Endothelial cell of umbilical vein (primary cell): ENCODE measurements at regions not wholly inside any gene's neighbourhood (a gene's known extent, or its start where the extent isn't known, plus 50 kb on each side); places are given as distances from the start of the nearest gene placed in this dataset.

Experiments
- BruUV-seq: library from RNA; stranded (reverse); fragments of 400-500 nt; replicated peaks from 2 replicates; lab custom pipeline; 2021; lab: Mats Ljungman, UMichigan
- CTCF ChIA-PET: fragments of 300-600, 350-600 bp; sonication (Branson Sonifier 250); formaldehyde crosslinking; loops from one replicate; lab custom pipeline; 2021; ENCODE audit warnings: antibody characterized with exemption, inconsistent platforms; lab: Charles Lee
- POLR2A ChIA-PET: fragments of 300-600, 350-600 bp; sonication (Branson Sonifier 250); formaldehyde crosslinking; loops from one replicate; lab custom pipeline; 2021; ENCODE audit warnings: antibody characterized with exemption, inconsistent platforms; lab: Charles Lee
- DNase-seq: peaks from one replicate; pipeline ENCODE4 v3.0.0-alpha.2; 2011; ENCODE audit warnings: low read depth, low spot score
- FAIRE-seq: peaks from 2 replicates; lab custom pipeline; 2011; peaks lifted over from hg19 to GRCh38; lab: Jason Lieb, UNC
- H2AFZ ChIP-seq: 2 replicates; pipeline ENCODE4 v1.6.0; 2012; ENCODE audit warnings: low read depth, low read length, control low read depth, inconsistent platforms
- H3K27ac ChIP-seq: 2 replicates; pipeline ENCODE4 v1.5.1; 2011; ENCODE audit warnings: low read depth, mild to moderate bottlenecking, control low read depth, low read length, moderate library complexity; ENCODE audit not compliant: insufficient read depth
- H3K27me3 ChIP-seq, 2 experiments: 2 replicates each; pipeline versions ENCODE4 v1.6.0 to v1.6.1; 2011; ENCODE audit warnings: low read length in 2 of 2, mixed read lengths in 1 of 2; ENCODE audit not compliant: control insufficient read depth in 2 of 2, insufficient read depth in 2 of 2
- H3K36me3 ChIP-seq, 2 experiments: 2 replicates in 1 of 2; 3 replicates in 1 of 2; pipeline ENCODE4 v1.5.1; 2011; ENCODE audit warnings: low read length in 2 of 2, mild to moderate bottlenecking in 1 of 2, moderate library complexity in 1 of 2; ENCODE audit not compliant: control insufficient read depth in 2 of 2, insufficient read depth in 2 of 2; ENCODE audit errors: extremely low read depth in 1 of 2
- H3K4me1 ChIP-seq: 3 replicates; pipeline ENCODE4 v1.5.1; 2011; ENCODE audit warnings: mild to moderate bottlenecking, low read length; ENCODE audit not compliant: control insufficient read depth, insufficient read depth; ENCODE audit errors: extremely low read depth
- H3K4me2 ChIP-seq: 2 replicates; pipeline ENCODE4 v1.6.1; 2011; ENCODE audit warnings: low read length, control low read depth, mixed read lengths; ENCODE audit not compliant: insufficient read depth
- H3K4me3 ChIP-seq, 3 experiments: fragments of 200-600 bp in 1 of 3; sonication (generic), shearing (Covaris generic) in 1 of 3; replicated peaks in 1 of 3; 2 replicates each; pipeline ENCODE4 v1.5.1; 2011 to 2016; ENCODE audit warnings: control low read depth in 3 of 3, low read length in 3 of 3, mild to moderate bottlenecking in 2 of 3, inconsistent platforms in 1 of 3, low read depth in 1 of 3, moderate library complexity in 1 of 3; ENCODE audit not compliant: insufficient read depth in 1 of 3
- H3K79me2 ChIP-seq: 2 replicates; pipeline ENCODE4 v1.6.0; 2012; ENCODE audit warnings: low read length, inconsistent platforms; ENCODE audit not compliant: control insufficient read depth, insufficient read depth
- H3K9ac ChIP-seq: replicated peaks from 2 replicates; pipeline ENCODE3; 2011; ENCODE audit warnings: low read length, control low read depth; ENCODE audit not compliant: insufficient read depth; ENCODE audit errors: extremely low read depth
- H3K9me1 ChIP-seq: replicated peaks from 3 replicates; pipeline ENCODE4 v1.6.0; 2011; ENCODE audit warnings: mild to moderate bottlenecking, low read length; ENCODE audit not compliant: control insufficient read depth, insufficient read depth; ENCODE audit errors: extremely low read depth
- H3K9me3 ChIP-seq: replicated peaks from 2 replicates; pipeline ENCODE4 v1.5.1; 2012; ENCODE audit warnings: low read length, inconsistent platforms; ENCODE audit not compliant: control insufficient read depth, insufficient read depth
- H4K20me1 ChIP-seq: replicated peaks from 2 replicates; pipeline ENCODE3; 2011; ENCODE audit warnings: mild to moderate bottlenecking, low read length; ENCODE audit not compliant: control insufficient read depth, insufficient read depth; ENCODE audit errors: extremely low read depth
- CTCF ChIP-seq, 2 donors: IDR thresholded peaks; 1 replicate in 1 of 2; 2 replicates in 1 of 2; pipeline ENCODE4 v1.5.1; 2011; ENCODE audit warnings: low read length in 2 of 2, mild to moderate bottlenecking in 2 of 2, moderate library complexity in 2 of 2, control low read depth in 1 of 2, inconsistent platforms in 1 of 2, low read depth in 1 of 2; ENCODE audit not compliant: insufficient read depth in 1 of 2; ENCODE audit errors: extremely low read depth in 1 of 2
- EZH2 ChIP-seq: IDR thresholded peaks from 2 replicates; pipeline ENCODE4 v1.6.1; 2012; ENCODE audit warnings: borderline replicate concordance, low read depth, mild to moderate bottlenecking, moderate library complexity, low read length, inconsistent platforms; ENCODE audit not compliant: severe bottlenecking
- FOS ChIP-seq: IDR thresholded peaks from 2 replicates; pipeline ENCODE4 v1.6.1; 2011; ENCODE audit warnings: mild to moderate bottlenecking, low read length, moderate library complexity, borderline replicate concordance; ENCODE audit not compliant: insufficient read depth
- GATA2 ChIP-seq: IDR thresholded peaks from 2 replicates; pipeline ENCODE4 v1.7.0; 2011; ENCODE audit warnings: low read depth, mild to moderate bottlenecking, moderate library complexity, mixed read lengths, low read length; ENCODE audit not compliant: insufficient read length, insufficient read depth
- JUN ChIP-seq: IDR thresholded peaks from 2 replicates; pipeline ENCODE4 v1.6.1; 2011; ENCODE audit warnings: borderline replicate concordance, low read depth; ENCODE audit not compliant: insufficient read length, insufficient read depth
- MAX ChIP-seq: IDR thresholded peaks from 2 replicates; pipeline ENCODE4 v1.6.1; 2011; ENCODE audit not compliant: insufficient read depth, insufficient read length
- MYC ChIP-seq: IDR thresholded peaks from one replicate; pipeline ENCODE4 v1.6.1; 2011; ENCODE audit warnings: mild to moderate bottlenecking, low read depth, low read length
- POLR2A ChIP-seq: IDR thresholded peaks from 2 replicates; pipeline ENCODE4 v1.6.1; 2012; ENCODE audit warnings: low read depth, mild to moderate bottlenecking, control low read depth, low read length
- POLR2AphosphoS5 ChIP-seq: IDR thresholded peaks from 2 replicates; pipeline ENCODE4 v1.6.1; 2012; ENCODE audit warnings: low read depth, mild to moderate bottlenecking, control low read depth, low read length, moderate library complexity; ENCODE audit not compliant: insufficient read depth
- dilution Hi-C: fragments of 300-500 bp; cut with MboI; formaldehyde crosslinking; loops from one replicate; pipeline ENCODE4 v1.15.0; 2019; ENCODE audit warnings: low sequenced_read_pairs; ENCODE audit not compliant: extremely low pct_ligation_motif_present
- intact Hi-C: fragments of 100-400 bp; cut with micrococcal nuclease; formaldehyde crosslinking; loops from one replicate; pipeline ENCODE4 v1.10.0; 2022

- Histone ChIP-seq H3K4me1 (peaks cover 11% of the 10 kb centered on the region), H3K4me2 (no peak overlapping the region), H2AFZ (no peak overlapping the region), H3K9ac (no peak overlapping the region), H3K79me2 (no peaks in the 10 kb centered on the region), H3K27ac (no peak overlapping the region), H3K9me1 (no peaks in the 10 kb centered on the region), H3K27me3 (no peaks in the 10 kb centered on the region), H3K4me3 (no peak overlapping the region), H4K20me1 (no peaks in the 10 kb centered on the region), H3K9me3 (no peaks in the 10 kb centered on the region), H3K36me3 (no peaks in the 10 kb centered on the region)
- ChIA-PET POLR2A (no interaction called here), CTCF (no interaction called here)
- intact Hi-C loops: no loop called here
- DNase-seq: no peak
- TF ChIP-seq POLR2A (no peak), CTCF (IDR thresholded peaks at IDR 0.05; ENCODE audit: extremely low read depth in 1 of 2, insufficient read depth in 1 of 2, low read depth in 1 of 2, low read length in 2 of 2) (no peak)
- no TSS peak for BruUV-seq
- FAIRE-seq: no peak
- dilution Hi-C loops: no loop called here
These were observed 112.5 kb downstream of the ADSS2 start for GRCh38 chr1:244339073-244339692.

GRCh38 chr1:244339776-244340175 lies 111.9 kb downstream of the ADSS2 start:
- Histone ChIP-seq H3K4me3 (no peak overlapping the region), H3K27me3 (no peaks in the 10 kb centered on the region), H4K20me1 (no peaks in the 10 kb centered on the region), H3K27ac (no peak overlapping the region), H3K79me2 (no peaks in the 10 kb centered on the region), H3K9ac (no peak overlapping the region), H2AFZ (no peak overlapping the region), H3K36me3 (no peaks in the 10 kb centered on the region), H3K9me1 (no peaks in the 10 kb centered on the region), H3K9me3 (no peaks in the 10 kb centered on the region), H3K4me1 (peaks cover 11% of the 10 kb centered on the region), H3K4me2 (no peak overlapping the region)
- DNase-seq (no peak), FAIRE-seq (no peak)
- CTCF ChIA-PET: interaction anchor here (1.4 kb wide), 1 partner anchor 14 kb away, joined by 3 read pairs; no protein-coding TSS in a partner anchor
- dilution Hi-C loops (no loop called here), intact Hi-C loops (loop anchor here (10.0 kb wide), 1 partner anchor 495 kb away; the partner anchor contains the start of gene COX20)
- POLR2A ChIA-PET: no interaction called here
- no peak for TF ChIP-seq CTCF (IDR thresholded peaks at IDR 0.05; ENCODE audit: extremely low read depth in 1 of 2, insufficient read depth in 1 of 2, low read depth in 1 of 2, low read length in 2 of 2)
- TF ChIP-seq FOS: no peak
- TF ChIP-seq MAX: no peak
- TF ChIP-seq POLR2A: no peak
- TF ChIP-seq GATA2: no peak
- no peak for TF ChIP-seq MYC
- no peak for TF ChIP-seq JUN
- no peak for TF ChIP-seq EZH2
- TF ChIP-seq POLR2AphosphoS5: no peak
- BruUV-seq: no TSS peak
